Erythroblast (primary cell): ENCODE measurements at regions not wholly inside any gene's neighbourhood (a gene's known extent, or its start where the extent isn't known, plus 50 kb on each side); places are given as distances from the start of the nearest gene placed in this dataset.
"Not testable (repeated sequence)": the region's sequence is repeated elsewhere in the genome, so short reads cannot be mapped to it uniquely, and the experiment has no call there.

Experiments used
- DNase-seq, 2 experiments: peaks; one replicate each; lab custom pipeline; 2025; lab: John Stamatoyannopoulos, UW
- GATA1 ChIP-seq: IDR thresholded peaks from 2 replicates; pipeline ENCODE4 v1.6.1; 2011; ENCODE audit warnings: low read depth, mild to moderate bottlenecking, control low read depth, low read length, moderate library complexity
- POLR2A ChIP-seq: IDR thresholded peaks from 2 replicates; pipeline ENCODE4 v1.6.1; 2011; ENCODE audit warnings: mild to moderate bottlenecking, low read length

DNA sequence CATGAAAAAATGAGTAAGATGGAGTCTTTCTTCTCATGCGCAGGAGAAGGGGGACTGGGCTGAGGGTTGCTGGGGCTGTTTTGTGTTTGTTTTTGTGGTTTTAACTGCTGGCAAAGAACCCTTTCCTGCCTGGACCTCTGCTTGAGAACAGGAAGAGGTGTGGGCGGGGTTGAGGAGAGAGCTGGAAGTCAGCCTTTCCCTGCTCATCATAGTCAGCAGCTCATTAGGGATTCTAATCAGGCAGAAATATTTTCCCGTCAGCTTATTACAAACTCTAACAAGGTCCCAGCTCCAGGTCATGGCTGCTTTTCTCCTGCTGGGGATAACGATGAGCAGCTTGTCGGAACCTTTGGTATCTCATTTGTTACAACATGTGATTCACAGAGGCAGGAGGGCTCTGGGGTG lies 185.0 kb upstream of the NRXN3 start:
- TF ChIP-seq GATA1: no peak
- no peak for TF ChIP-seq POLR2A
- DNase-seq: no peak

DNA sequence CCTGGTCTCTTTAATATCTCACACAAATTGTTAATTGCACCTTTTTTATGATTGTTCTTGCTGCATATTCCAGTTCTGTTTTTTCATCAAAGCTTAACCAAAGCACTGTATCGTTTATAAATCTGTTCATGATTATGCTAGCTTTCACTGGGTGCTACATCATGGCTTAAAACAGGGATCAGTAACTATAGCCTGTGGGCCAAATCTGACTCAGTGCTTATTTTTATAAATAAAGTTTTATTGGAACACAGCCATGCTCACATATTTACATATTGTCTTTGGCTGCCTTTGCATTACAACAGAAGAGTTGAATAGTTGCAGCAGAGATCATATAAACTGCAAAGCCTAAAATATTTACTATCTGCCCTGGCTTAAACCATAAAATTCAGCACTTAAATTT lies 183.4 kb upstream of the NRXN3 start:
- TF ChIP-seq GATA1: no peak
- TF ChIP-seq POLR2A: no peak
- DNase-seq: no peak

GRCh38 chr14:77988096-77988870 lies 181.9 kb upstream of the NRXN3 start:
- TF ChIP-seq GATA1 (no peak), POLR2A (no peak)
- DNase-seq: no peak

DNA sequence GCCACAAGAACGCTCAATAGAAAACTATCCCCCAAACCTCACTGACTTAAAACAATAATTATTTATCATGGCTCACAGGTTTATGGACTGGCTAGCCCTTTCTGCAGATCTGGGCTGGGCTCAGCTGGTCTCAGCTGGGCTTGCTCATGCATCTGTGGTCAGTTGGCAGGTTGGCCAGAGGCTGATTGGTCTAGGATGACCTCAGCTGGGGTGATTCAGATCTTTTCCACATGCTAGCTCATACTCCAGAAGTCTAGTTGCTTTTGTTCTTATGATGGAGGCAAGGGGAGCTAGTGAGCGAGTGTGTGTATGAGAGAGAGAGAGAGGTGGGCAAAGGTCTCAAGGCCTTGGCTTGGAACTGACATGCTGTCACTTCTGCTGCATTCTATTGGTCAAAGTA lies 181.2 kb upstream of the NRXN3 start:
- DNase-seq: peak in 1 of 2 experiments; percentile 15
- no peak for TF ChIP-seq POLR2A
- no peak for TF ChIP-seq GATA1

- no peak for DNase-seq
- TF ChIP-seq POLR2A (no peak), GATA1 (no peak)
Observed at GRCh38 chr14:77989441-77989991, 180.7 kb upstream of the NRXN3 start.

DNA sequence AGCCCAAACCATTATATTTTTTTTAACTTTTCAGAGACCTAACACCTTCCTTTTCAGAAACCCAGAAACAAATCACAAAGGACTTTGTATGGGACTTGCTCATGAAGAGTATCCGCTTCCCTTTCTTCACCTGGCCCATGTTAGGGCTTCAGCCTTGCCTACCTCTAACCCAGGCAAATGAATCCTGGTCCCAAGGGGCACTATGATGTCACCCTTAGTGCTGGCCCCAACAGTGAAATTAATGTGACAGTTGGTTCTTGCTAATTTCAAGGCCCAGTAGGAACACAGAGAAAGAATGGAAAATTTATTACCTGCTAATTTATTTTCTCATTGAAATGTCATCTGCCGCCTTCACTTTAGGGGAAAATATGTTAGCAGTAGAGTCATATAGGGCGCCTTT lies 179.8 kb upstream of the NRXN3 start:
- no peak for DNase-seq
- TF ChIP-seq GATA1 (no peak), POLR2A (no peak)

DNA sequence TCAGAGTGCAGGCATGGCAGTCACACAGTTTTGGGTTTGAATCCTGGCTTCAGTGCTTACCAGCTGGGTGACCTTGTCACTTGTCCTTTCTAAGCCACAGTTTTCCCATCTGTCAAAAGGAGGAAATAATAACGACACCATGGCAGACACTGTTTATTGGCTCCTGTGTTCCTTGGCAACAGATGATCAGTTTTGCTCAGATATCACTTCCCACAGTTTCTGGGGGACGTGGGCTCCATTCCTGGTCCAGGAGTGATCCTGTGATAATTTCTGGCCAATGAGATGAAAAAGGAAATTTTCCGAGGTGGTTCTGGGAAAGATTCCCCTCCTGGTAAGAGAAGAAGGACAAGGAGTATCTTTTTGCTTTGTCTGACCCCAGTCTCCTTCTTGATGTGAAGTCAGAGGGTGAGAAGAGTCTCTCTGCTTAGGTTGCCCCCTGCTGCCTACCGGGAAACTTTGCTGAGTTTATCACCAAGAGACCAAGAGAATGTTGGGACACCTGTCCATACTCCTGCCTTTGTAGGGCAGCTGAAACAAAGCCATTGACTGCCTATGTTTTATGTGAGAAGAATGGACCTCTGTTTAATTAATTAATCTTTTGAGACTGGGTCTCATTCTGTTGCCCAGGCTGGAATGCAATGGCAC lies 178.9 kb upstream of the NRXN3 start:
- peak; percentile 36 to 48 for DNase-seq

DNA sequence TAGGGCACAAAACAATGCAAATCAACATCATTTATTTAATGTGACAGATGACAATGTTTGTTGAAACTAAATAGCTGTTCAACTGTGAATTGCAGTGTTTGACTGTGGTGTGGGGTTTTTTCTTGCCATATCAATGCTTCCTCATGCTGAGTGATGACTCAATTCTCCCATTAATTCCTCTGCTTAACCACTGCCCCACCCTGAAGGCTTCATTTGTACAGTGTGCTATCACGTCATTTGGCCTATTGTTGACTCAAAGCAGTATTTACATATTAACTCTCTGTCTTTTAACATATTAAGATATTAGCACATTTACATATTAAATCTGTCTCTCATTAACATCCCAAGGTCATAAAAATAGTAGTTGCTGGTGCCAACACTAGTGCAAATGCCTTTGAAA lies 164.8 kb upstream of the NRXN3 start:
- TF ChIP-seq POLR2A: no peak
- no peak for TF ChIP-seq GATA1
- peak; percentile 27 to 34 for DNase-seq

More for the DNA sequence above, 178.9 kb upstream of the NRXN3 start:
- TF ChIP-seq POLR2A (no peak), GATA1 (no peak)

GRCh38 chr14:78007160-78007559 lies 163.0 kb upstream of the NRXN3 start:
- TF ChIP-seq GATA1 (no peak), POLR2A (no peak)
- no peak for DNase-seq

- no peak for DNase-seq
- no peak for TF ChIP-seq POLR2A
- TF ChIP-seq GATA1: no peak
Observed at GRCh38 chr14:78010688-78011087, 159.5 kb upstream of the NRXN3 start.

DNA sequence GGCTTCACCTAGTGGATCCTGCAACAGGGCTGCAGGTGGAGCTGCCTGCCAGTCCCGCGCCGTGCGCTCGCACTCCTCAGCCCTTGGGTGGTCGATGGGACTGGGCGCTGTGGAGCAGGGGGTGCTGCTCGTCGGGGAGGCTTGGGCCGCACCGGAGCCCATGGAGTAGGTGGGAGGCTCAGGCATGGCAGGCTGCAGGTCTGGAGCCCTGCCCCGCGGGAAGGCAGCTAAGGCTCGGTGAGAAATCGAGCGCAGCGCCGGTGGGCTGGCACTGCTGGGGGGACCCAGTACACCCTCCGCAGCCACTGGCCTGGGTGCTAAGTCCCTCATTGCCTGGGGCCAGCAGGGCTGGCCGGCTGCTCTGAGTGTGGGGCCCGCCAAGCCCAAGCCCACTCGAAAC lies 156.3 kb upstream of the NRXN3 start:
- DNase-seq: not testable (repeated sequence)

DNA sequence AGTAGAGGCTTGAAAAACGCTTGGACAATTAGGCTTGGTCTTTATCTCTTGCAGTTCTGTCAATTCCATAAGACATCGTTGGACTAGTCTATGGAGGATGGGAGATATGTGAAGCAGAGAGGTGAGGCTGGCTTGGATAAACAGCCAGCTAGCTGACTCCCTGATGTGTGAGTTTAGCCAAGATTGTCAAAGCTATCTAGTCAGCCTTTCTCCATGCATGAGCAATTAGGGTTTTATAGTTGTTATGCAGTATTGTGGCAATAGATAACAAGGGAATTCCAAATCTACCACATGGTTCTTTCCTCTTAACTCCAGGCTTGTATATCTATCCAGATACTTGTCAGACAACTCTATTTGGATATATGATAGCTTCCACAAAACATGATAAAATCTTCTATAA lies 153.6 kb upstream of the NRXN3 start:
- DNase-seq: no peak
- TF ChIP-seq POLR2A (no peak), GATA1 (no peak)

DNA sequence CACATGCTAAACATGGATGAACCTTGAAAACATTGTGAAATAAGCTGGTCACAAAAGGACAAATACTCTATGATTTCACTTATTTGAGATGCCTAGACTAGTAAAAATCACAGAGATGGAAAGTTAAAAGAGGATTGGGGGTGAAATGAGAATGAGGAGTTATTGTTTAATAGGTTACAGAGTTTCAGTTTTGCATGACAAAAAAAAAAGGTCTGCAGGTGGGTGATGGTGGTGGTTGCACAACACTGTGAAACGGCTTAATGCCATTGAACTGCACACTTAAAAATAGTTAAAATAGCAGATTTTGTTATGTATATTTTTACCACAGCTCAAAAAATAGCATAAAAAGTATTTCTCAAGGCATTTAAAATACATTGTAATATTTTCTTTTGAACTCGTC lies 151.9 kb upstream of the NRXN3 start:
- no peak for TF ChIP-seq GATA1
- TF ChIP-seq POLR2A: no peak
- no peak for DNase-seq

GRCh38 chr14:78022059-78022458 lies 148.1 kb upstream of the NRXN3 start:
- peak; percentile 82 to 89 for DNase-seq
- TF ChIP-seq GATA1 (no peak), POLR2A (no peak)
